ENCODE measurements at regions not wholly inside any gene's neighbourhood (a gene's known extent, or its start where the extent isn't known, plus 50 kb on each side); places are given as distances from the start of the nearest gene placed in this dataset.

DNA sequence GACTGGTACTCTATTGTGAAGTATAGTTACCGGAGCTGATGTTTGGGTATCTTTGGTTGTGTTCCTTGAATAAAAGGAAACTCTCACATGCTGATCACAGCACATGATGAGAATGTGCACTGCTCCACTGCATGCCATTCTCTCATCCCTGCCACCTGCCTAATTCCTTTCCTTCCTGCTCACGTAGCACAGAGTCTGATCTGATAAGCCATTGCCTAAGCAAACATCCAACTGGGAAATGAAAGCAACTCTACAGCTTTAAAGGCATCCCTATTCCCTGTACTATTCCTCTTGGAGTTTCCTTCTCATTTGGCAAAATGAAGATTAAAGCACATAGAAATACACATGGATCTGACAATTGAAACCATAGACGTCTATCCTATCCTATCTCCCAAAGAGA is 359.8 kb downstream of the C3orf38 start:
- TF ChIP-seq, protein P1, sequence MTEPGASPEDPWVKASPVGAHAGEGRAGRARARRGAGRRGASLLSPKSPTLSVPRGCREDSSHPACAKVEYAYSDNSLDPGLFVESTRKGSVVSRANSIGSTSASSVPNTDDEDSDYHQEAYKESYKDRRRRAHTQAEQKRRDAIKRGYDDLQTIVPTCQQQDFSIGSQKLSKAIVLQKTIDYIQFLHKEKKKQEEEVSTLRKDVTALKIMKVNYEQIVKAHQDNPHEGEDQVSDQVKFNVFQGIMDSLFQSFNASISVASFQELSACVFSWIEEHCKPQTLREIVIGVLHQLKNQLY (CRISPR knock-in tag; IDR thresholded peaks at IDR 0.05), result no peak
- TF ChIP-seq CREM (CRISPR knock-in tag; IDR thresholded peaks at IDR 0.05) (no peak), NFATC4 (CRISPR knock-in tag; IDR thresholded peaks at IDR 0.05) (no peak), CBFB (CRISPR knock-in tag; IDR thresholded peaks at IDR 0.05; ENCODE audit: low read depth) (no peak)
- TF ChIP-seq, protein P2, sequence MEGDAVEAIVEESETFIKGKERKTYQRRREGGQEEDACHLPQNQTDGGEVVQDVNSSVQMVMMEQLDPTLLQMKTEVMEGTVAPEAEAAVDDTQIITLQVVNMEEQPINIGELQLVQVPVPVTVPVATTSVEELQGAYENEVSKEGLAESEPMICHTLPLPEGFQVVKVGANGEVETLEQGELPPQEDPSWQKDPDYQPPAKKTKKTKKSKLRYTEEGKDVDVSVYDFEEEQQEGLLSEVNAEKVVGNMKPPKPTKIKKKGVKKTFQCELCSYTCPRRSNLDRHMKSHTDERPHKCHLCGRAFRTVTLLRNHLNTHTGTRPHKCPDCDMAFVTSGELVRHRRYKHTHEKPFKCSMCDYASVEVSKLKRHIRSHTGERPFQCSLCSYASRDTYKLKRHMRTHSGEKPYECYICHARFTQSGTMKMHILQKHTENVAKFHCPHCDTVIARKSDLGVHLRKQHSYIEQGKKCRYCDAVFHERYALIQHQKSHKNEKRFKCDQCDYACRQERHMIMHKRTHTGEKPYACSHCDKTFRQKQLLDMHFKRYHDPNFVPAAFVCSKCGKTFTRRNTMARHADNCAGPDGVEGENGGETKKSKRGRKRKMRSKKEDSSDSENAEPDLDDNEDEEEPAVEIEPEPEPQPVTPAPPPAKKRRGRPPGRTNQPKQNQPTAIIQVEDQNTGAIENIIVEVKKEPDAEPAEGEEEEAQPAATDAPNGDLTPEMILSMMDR (IDR thresholded peaks at IDR 0.05), result no peak
- TF ChIP-seq, protein P3, sequence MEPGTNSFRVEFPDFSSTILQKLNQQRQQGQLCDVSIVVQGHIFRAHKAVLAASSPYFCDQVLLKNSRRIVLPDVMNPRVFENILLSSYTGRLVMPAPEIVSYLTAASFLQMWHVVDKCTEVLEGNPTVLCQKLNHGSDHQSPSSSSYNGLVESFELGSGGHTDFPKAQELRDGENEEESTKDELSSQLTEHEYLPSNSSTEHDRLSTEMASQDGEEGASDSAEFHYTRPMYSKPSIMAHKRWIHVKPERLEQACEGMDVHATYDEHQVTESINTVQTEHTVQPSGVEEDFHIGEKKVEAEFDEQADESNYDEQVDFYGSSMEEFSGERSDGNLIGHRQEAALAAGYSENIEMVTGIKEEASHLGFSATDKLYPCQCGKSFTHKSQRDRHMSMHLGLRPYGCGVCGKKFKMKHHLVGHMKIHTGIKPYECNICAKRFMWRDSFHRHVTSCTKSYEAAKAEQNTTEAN (CRISPR knock-in tag; IDR thresholded peaks at IDR 0.05), result no peak
- TF ChIP-seq, protein P4, sequence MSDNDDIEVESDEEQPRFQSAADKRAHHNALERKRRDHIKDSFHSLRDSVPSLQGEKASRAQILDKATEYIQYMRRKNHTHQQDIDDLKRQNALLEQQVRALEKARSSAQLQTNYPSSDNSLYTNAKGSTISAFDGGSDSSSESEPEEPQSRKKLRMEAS (CRISPR knock-in tag; IDR thresholded peaks at IDR 0.05), result no peak
- TF ChIP-seq, protein P5, sequence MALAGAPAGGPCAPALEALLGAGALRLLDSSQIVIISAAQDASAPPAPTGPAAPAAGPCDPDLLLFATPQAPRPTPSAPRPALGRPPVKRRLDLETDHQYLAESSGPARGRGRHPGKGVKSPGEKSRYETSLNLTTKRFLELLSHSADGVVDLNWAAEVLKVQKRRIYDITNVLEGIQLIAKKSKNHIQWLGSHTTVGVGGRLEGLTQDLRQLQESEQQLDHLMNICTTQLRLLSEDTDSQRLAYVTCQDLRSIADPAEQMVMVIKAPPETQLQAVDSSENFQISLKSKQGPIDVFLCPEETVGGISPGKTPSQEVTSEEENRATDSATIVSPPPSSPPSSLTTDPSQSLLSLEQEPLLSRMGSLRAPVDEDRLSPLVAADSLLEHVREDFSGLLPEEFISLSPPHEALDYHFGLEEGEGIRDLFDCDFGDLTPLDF (CRISPR knock-in tag; IDR thresholded peaks at IDR 0.05), result no peak

All from WTC11 (cell line).